HepG2 (cell line): ENCODE measurements at regions not wholly inside any gene's neighbourhood (a gene's known extent, or its start where the extent isn't known, plus 50 kb on each side); places are given as distances from the start of the nearest gene placed in this dataset.

Source experiments
- ATAC-seq: fragments of 200-7000 bp; cut with Tn5 transposase; 3 replicates; pipeline ENCODE4 v1.9.1; 2020; ENCODE audit warnings: mild to moderate bottlenecking, moderate library complexity
- BruUV-seq: library from RNA; stranded (reverse); fragments of 400-500 nt; replicated peaks from 2 replicates; lab custom pipeline; 2021; lab: Mats Ljungman, UMichigan
- CTCF ChIA-PET: fragments of 300-600 bp; formaldehyde crosslinking; extraction: SDS; loops from one replicate; lab custom pipeline; 2021; ENCODE audit warnings: low total read pairs, inconsistent platforms, low intra/inter-chr PET ratio; lab: Yijun Ruan, JAX
- POLR2A ChIA-PET: fragments of 350-600 bp; sonication (Branson Sonifier 250); formaldehyde crosslinking; loops from one replicate; lab custom pipeline; 2020; ENCODE audit warnings: antibody characterized with exemption, inconsistent platforms; lab: Yijun Ruan, JAX
- DNase-seq: peaks from one replicate; pipeline ENCODE4 v3.0.0-alpha.2; 2015; ENCODE audit warnings: low spot score
- FAIRE-seq: peaks from 3 replicates; lab custom pipeline; 2011; peaks lifted over from hg19 to GRCh38; lab: Jason Lieb, UNC
- H2AFZ ChIP-seq: one replicate; pipeline ENCODE4 v1.6.1; 2011; ENCODE audit warnings: low read length, inconsistent platforms
- H3K27ac ChIP-seq: fragments of 300-600 bp; 3 replicates; pipeline ENCODE4 v1.8.0; 2011; ENCODE audit warnings: mixed run types, mild to moderate bottlenecking, mixed read lengths, low read length, inconsistent platforms; ENCODE audit not compliant: insufficient read depth; ENCODE audit errors: extremely low read length
- H3K27me3 ChIP-seq, 2 experiments: fragments of 200-600 bp in 1 of 2; 2 replicates in 1 of 2; 3 replicates in 1 of 2; pipeline versions ENCODE4 v1.6.0 to v1.8.0; 2011; ENCODE audit warnings: low read length in 2 of 2, mild to moderate bottlenecking in 2 of 2, moderate library complexity in 2 of 2, inconsistent platforms in 1 of 2; ENCODE audit not compliant: insufficient read depth in 2 of 2, control insufficient read depth in 1 of 2
- H3K36me3 ChIP-seq, 2 experiments: fragments of 200-600 bp in 1 of 2; replicated peaks in 1 of 2; 2 replicates in 1 of 2; 3 replicates in 1 of 2; pipeline versions ENCODE4 v1.5.1 to v1.8.0; 2011; ENCODE audit warnings: low read length in 2 of 2, inconsistent platforms in 1 of 2; ENCODE audit not compliant: insufficient read depth in 2 of 2, control insufficient read depth in 1 of 2
- H3K4me1 ChIP-seq: 2 replicates; pipeline ENCODE4 v1.5.1; 2012; ENCODE audit warnings: low read length, inconsistent platforms; ENCODE audit not compliant: insufficient read depth
- H3K4me2 ChIP-seq: 2 replicates; pipeline ENCODE4 v1.6.0; 2011; ENCODE audit warnings: low read depth, low read length, inconsistent platforms
- H3K4me3 ChIP-seq, 3 experiments: fragments of 200-600 bp in 1 of 3; sonication (generic), shearing (Covaris generic) in 1 of 3; replicated peaks in 1 of 3; 2 replicates each; pipeline ENCODE4 v1.5.1; 2011 to 2016; ENCODE audit warnings: low read length in 3 of 3, inconsistent platforms in 2 of 3, low read depth in 2 of 3, mild to moderate bottlenecking in 2 of 3, control low read depth in 1 of 3, mixed read lengths in 1 of 3; ENCODE audit not compliant: insufficient read depth in 1 of 3
- H3K79me2 ChIP-seq: one replicate; pipeline ENCODE4 v1.6.1; 2011; ENCODE audit warnings: low read length, inconsistent platforms; ENCODE audit not compliant: insufficient read depth
- H3K9ac ChIP-seq: 2 replicates; pipeline ENCODE4 v1.6.0; 2011; ENCODE audit warnings: mild to moderate bottlenecking, low read depth, low read length, inconsistent platforms; ENCODE audit not compliant: insufficient read depth
- H3K9me3 ChIP-seq: 2 replicates; pipeline ENCODE4 v1.5.1; 2012; ENCODE audit warnings: mild to moderate bottlenecking, low read length
- H4K20me1 ChIP-seq: 2 replicates; pipeline ENCODE4 v1.6.0; 2011; ENCODE audit warnings: inconsistent platforms, mild to moderate bottlenecking, low read length, moderate library complexity; ENCODE audit not compliant: insufficient read depth
- HNRNPL ChIP-seq: fragments of 200-400 bp; formaldehyde crosslinking; IDR thresholded peaks from 2 replicates; pipeline ENCODE4 v1.6.1; 2017; ENCODE audit warnings: mild to moderate bottlenecking, low read depth, low read length
- NBN ChIP-seq: fragments of 450-650 bp; conservative IDR thresholded peaks from 2 replicates; pipeline ENCODE4 v1.6.1; 2017
- NR2F6 ChIP-seq, 2 experiments: IDR thresholded peaks; 2 replicates each; pipeline ENCODE4 v1.6.1; 2016; ENCODE audit warnings: antibody characterized with exemption in 1 of 2, mild to moderate bottlenecking in 1 of 2
- THYN1 ChIP-seq: sonication (generic); formaldehyde crosslinking; IDR thresholded peaks from 2 replicates; pipeline ENCODE4 v1.8.1; 2023; ENCODE audit warnings: low read depth, mild to moderate bottlenecking, moderate library complexity, missing genetic modification reagents, borderline replicate concordance
- ZC3H13 ChIP-seq: sonication (generic); formaldehyde crosslinking; IDR thresholded peaks from 2 replicates; pipeline ENCODE4 v1.8.1; 2023; ENCODE audit warnings: mild to moderate bottlenecking, missing genetic modification reagents, moderate library complexity
- WGBS: methylation state at CpG from one replicate; pipeline ENCODE4 v1.1.6; 2017; ENCODE audit warnings: low lambda C conversion rate; 5-methylcytosine and 5-hydroxymethylcytosine counted together
- in situ Hi-C: cut with HindIII; loops from 2 replicates; pipeline ENCODE4 v1.10.0; 2017; ENCODE audit warnings: low pct_unique_long_range_greater_than_20kb; ENCODE audit not compliant: extremely low pct_ligation_motif_present
- intact Hi-C: fragments of 100-400 bp; cut with micrococcal nuclease; formaldehyde crosslinking; loops from one replicate; pipeline ENCODE4 v1.10.0; 2022; ENCODE audit not compliant: unreplicated experiment
- TF ChIP-seq, protein P1 (sequence below): sonication (generic); formaldehyde crosslinking; IDR thresholded peaks from 2 replicates; pipeline ENCODE4 v1.4.0; 2020; ENCODE audit warnings: missing genetic modification reagents
- TF ChIP-seq, protein P2 (sequence below): sonication (generic); formaldehyde crosslinking; IDR thresholded peaks from 2 replicates; pipeline ENCODE4 v1.8.0; 2022; ENCODE audit warnings: mild to moderate bottlenecking, missing genetic modification reagents

DNA sequence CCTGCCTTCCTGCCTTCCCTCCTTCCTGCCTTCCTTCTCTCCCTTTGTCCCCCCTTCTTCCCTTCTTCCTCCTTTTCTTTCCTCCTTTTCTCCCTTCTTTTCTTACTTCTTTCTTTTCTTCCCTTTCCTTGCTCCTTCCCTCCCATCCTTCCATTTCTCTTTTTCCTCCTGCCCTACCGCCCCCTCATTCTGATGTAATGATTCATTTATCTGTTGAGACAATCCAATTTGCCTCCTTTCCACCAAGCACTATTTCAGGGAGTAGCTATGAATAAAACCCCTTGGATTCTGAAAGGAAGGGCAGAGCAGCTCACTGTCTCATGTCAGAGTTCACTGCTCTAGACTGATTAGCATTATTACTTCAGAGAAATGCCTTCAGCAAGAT is 462.6 kb downstream of the PDCD6IP start:
- no peaks in the 10 kb centered on the region for H3K36me3 ChIP-seq
- H3K27me3 ChIP-seq: no peaks in the 10 kb centered on the region
- no peaks in the 10 kb centered on the region for H3K9me3 ChIP-seq
- FAIRE-seq: no peak
- TF ChIP-seq NBN: no peak
- TF ChIP-seq, protein P1, sequence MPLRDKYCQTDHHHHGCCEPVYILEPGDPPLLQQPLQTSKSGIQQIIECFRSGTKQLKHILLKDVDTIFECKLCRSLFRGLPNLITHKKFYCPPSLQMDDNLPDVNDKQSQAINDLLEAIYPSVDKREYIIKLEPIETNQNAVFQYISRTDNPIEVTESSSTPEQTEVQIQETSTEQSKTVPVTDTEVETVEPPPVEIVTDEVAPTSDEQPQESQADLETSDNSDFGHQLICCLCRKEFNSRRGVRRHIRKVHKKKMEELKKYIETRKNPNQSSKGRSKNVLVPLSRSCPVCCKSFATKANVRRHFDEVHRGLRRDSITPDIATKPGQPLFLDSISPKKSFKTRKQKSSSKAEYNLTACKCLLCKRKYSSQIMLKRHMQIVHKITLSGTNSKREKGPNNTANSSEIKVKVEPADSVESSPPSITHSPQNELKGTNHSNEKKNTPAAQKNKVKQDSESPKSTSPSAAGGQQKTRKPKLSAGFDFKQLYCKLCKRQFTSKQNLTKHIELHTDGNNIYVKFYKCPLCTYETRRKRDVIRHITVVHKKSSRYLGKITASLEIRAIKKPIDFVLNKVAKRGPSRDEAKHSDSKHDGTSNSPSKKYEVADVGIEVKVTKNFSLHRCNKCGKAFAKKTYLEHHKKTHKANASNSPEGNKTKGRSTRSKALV: no peak
- no peak for TF ChIP-seq HNRNPL
- no peak for TF ChIP-seq THYN1
- TF ChIP-seq ZC3H13 (CRISPR knock-in tag): no peak
- TF ChIP-seq, protein P2, sequence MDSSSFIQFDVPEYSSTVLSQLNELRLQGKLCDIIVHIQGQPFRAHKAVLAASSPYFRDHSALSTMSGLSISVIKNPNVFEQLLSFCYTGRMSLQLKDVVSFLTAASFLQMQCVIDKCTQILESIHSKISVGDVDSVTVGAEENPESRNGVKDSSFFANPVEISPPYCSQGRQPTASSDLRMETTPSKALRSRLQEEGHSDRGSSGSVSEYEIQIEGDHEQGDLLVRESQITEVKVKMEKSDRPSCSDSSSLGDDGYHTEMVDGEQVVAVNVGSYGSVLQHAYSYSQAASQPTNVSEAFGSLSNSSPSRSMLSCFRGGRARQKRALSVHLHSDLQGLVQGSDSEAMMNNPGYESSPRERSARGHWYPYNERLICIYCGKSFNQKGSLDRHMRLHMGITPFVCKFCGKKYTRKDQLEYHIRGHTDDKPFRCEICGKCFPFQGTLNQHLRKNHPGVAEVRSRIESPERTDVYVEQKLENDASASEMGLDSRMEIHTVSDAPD (CRISPR knock-in tag): no peak
- TF ChIP-seq NR2F6 (IDR thresholded peaks at IDR 0.05): no peak
- no peak for TF ChIP-seq NR2F6 (CRISPR knock-in tag; IDR thresholded peaks at IDR 0.05)
- no peak for DNase-seq
- no peak overlapping the region for H3K9ac ChIP-seq
- CTCF ChIA-PET: no interaction called here
- 0% methylated on average over 1 of the region's 1 CpG for WGBS
- H2AFZ ChIP-seq: no peak overlapping the region
- no peak overlapping the region for H3K4me3 ChIP-seq
- H3K4me2 ChIP-seq: no peak overlapping the region
- in situ Hi-C loops (no loop called here), intact Hi-C loops (loop anchor here (5.0 kb wide), 2 partner anchors 279 to 1686 kb away; no protein-coding TSS in a partner anchor)
- H3K79me2 ChIP-seq: no peaks in the 10 kb centered on the region
- BruUV-seq: no TSS peak
- H3K4me1 ChIP-seq: no peaks in the 10 kb centered on the region
- no peaks in the 10 kb centered on the region for H4K20me1 ChIP-seq
- no peak for ATAC-seq
- POLR2A ChIA-PET: no interaction called here
- no peak overlapping the region for H3K27ac ChIP-seq
